Thymus (tissue), 11 donors: ENCODE measurements at regions not wholly inside any gene's neighbourhood (a gene's known extent, or its start where the extent isn't known, plus 50 kb on each side); places are given as distances from the start of the nearest gene placed in this dataset.

Experiments
- DNase-seq, 9 donors: peaks; one replicate each; pipeline ENCODE4 v3.0.0-alpha.2; 2013; ENCODE audit warnings: low spot score in 9 of 9, low read depth in 6 of 9, missing footprints in 1 of 9
- H3K27ac ChIP-seq, 2 donors: one replicate each; pipeline ENCODE4 v1.5.1; 2013; ENCODE audit warnings: control low read depth in 1 of 2, low read depth in 1 of 2, low read length in 1 of 2, mild to moderate bottlenecking in 1 of 2, moderate library complexity in 1 of 2
- H3K27me3 ChIP-seq, 2 donors: one replicate each; pipeline ENCODE4 v1.5.1; 2013; ENCODE audit warnings: low read length in 1 of 2; ENCODE audit not compliant: control insufficient read depth in 2 of 2, insufficient read depth in 1 of 2
- H3K36me3 ChIP-seq, 2 donors: one replicate each; pipeline ENCODE4 v1.5.1; 2013; ENCODE audit warnings: low read length in 1 of 2, mild to moderate bottlenecking in 1 of 2, moderate library complexity in 1 of 2; ENCODE audit not compliant: control insufficient read depth in 2 of 2, insufficient read depth in 2 of 2
- H3K4me1 ChIP-seq, 2 donors: one replicate each; pipeline ENCODE4 v1.5.1; 2013; ENCODE audit warnings: low read length in 2 of 2; ENCODE audit not compliant: control insufficient read depth in 2 of 2, insufficient read depth in 2 of 2
- H3K4me3 ChIP-seq, 2 donors: one replicate each; pipeline ENCODE4 v1.5.1; 2013; ENCODE audit warnings: low read length in 2 of 2, control low read depth in 1 of 2, mild to moderate bottlenecking in 1 of 2
- H3K9me3 ChIP-seq, 2 donors: one replicate each; pipeline ENCODE4 v1.5.1; 2013; ENCODE audit warnings: low read length in 1 of 2, mild to moderate bottlenecking in 1 of 2; ENCODE audit not compliant: control insufficient read depth in 2 of 2, insufficient read depth in 1 of 2
- WGBS: extraction: QIAGEN DNeasy Blood & Tissue Kit; methylation state at CpG from one replicate; pipeline ENCODE4 v1.1.7; 2013; 5-methylcytosine and 5-hydroxymethylcytosine counted together
- donor health status: healthy.

- Histone ChIP-seq H3K36me3 (no peaks in the 10 kb centered on the region), H3K4me1 (no peaks in the 10 kb centered on the region), H3K27me3 (no peaks in the 10 kb centered on the region), H3K9me3 (no peaks in the 10 kb centered on the region), H3K4me3 (no peak overlapping the region), H3K27ac (no peak overlapping the region)
- DNase-seq = no peak
- 78% methylated on average over 2 of the region's 2 CpGs for WGBS
These were observed 328.2 kb upstream of the COL3A1 start for GRCh38 chr2:188645986-188646385.

- 92% methylated on average over 3 of the region's 3 CpGs for WGBS
- Histone ChIP-seq H3K9me3 (no peaks in the 10 kb centered on the region), H3K36me3 (no peaks in the 10 kb centered on the region), H3K27ac (no peak overlapping the region), H3K4me3 (no peak overlapping the region), H3K4me1 (no peaks in the 10 kb centered on the region), H3K27me3 (no peaks in the 10 kb centered on the region)
- no peak for DNase-seq
These were observed 326.6 kb upstream of the COL3A1 start for GRCh38 chr2:188647430-188648070.

- 95% methylated on average over 1 of the region's 1 CpG for WGBS
- Histone ChIP-seq H3K4me3 (no peak overlapping the region), H3K27ac (no peak overlapping the region), H3K36me3 (no peaks in the 10 kb centered on the region), H3K4me1 (no peaks in the 10 kb centered on the region), H3K27me3 (no peaks in the 10 kb centered on the region), H3K9me3 (no peaks in the 10 kb centered on the region)
- DNase-seq = no peak
These were observed 314.3 kb upstream of the COL3A1 start for GRCh38 chr2:188659656-188660406.

GRCh38 chr2:188663301-188663700 is 310.9 kb upstream of the COL3A1 start:
- Histone ChIP-seq H3K9me3 (no peaks in the 10 kb centered on the region), H3K27me3 (no peaks in the 10 kb centered on the region), H3K4me3 (no peak overlapping the region), H3K36me3 (no peaks in the 10 kb centered on the region), H3K4me1 (no peaks in the 10 kb centered on the region), H3K27ac (no peak overlapping the region)
- 88% methylated on average over 2 of the region's 2 CpGs for WGBS
- DNase-seq = no peak

GRCh38 chr2:188664416-188664815 is 309.8 kb upstream of the COL3A1 start:
- Histone ChIP-seq H3K36me3 (no peaks in the 10 kb centered on the region), H3K27me3 (no peaks in the 10 kb centered on the region), H3K4me1 (no peaks in the 10 kb centered on the region), H3K4me3 (no peak overlapping the region), H3K27ac (no peak overlapping the region), H3K9me3 (no peaks in the 10 kb centered on the region)
- DNase-seq = no peak
- WGBS = 93% methylated on average over 2 of the region's 2 CpGs

GRCh38 chr2:188664951-188665595 is 309.1 kb upstream of the COL3A1 start:
- Histone ChIP-seq H3K36me3 (no peaks in the 10 kb centered on the region), H3K27me3 (no peaks in the 10 kb centered on the region), H3K4me3 (no peak overlapping the region), H3K27ac (no peak overlapping the region), H3K4me1 (no peaks in the 10 kb centered on the region), H3K9me3 (no peaks in the 10 kb centered on the region)
- WGBS = 91% methylated on average over 3 of the region's 3 CpGs
- no peak for DNase-seq

GRCh38 chr2:188665727-188666304 is 308.4 kb upstream of the COL3A1 start:
- no peaks in the 10 kb centered on the region for H3K9me3 ChIP-seq
- H3K27me3 ChIP-seq = no peaks in the 10 kb centered on the region
- H3K27ac ChIP-seq = no peak overlapping the region
- no peaks in the 10 kb centered on the region for H3K36me3 ChIP-seq
- no peak overlapping the region for H3K4me3 ChIP-seq
- no peak for DNase-seq
- no peaks in the 10 kb centered on the region for H3K4me1 ChIP-seq

- Histone ChIP-seq H3K4me3 (no peak overlapping the region), H3K36me3 (no peaks in the 10 kb centered on the region), H3K27ac (no peak overlapping the region), H3K4me1 (no peaks in the 10 kb centered on the region), H3K27me3 (no peaks in the 10 kb centered on the region), H3K9me3 (no peaks in the 10 kb centered on the region)
- DNase-seq = no peak
These were observed 307.7 kb upstream of the COL3A1 start for GRCh38 chr2:188666503-188666902.

- Histone ChIP-seq H3K27me3 (no peaks in the 10 kb centered on the region), H3K4me3 (no peak overlapping the region), H3K36me3 (no peaks in the 10 kb centered on the region), H3K9me3 (no peaks in the 10 kb centered on the region), H3K4me1 (no peaks in the 10 kb centered on the region), H3K27ac (no peak overlapping the region)
- DNase-seq = peak in 1 of 9 donors; percentile 23
- WGBS = 85% methylated on average over 4 of the region's 4 CpGs
These were observed 306.0 kb upstream of the COL3A1 start for GRCh38 chr2:188668017-188668680.
